CD14-positive monocyte (primary cell): ENCODE measurements at regions not wholly inside any gene's neighbourhood (a gene's known extent, or its start where the extent isn't known, plus 50 kb on each side); places are given as distances from the start of the nearest gene placed in this dataset.

ENCODE experiments used
- DNase-seq, 3 donors: peaks; one replicate each; pipeline ENCODE4 v3.0.0-alpha.2; 2011 to 2022
- H2AFZ ChIP-seq: 2 replicates; pipeline ENCODE4 v1.6.0; 2012; ENCODE audit warnings: mild to moderate bottlenecking, low read depth, low read length, inconsistent platforms; ENCODE audit not compliant: insufficient read depth, poor library complexity, severe bottlenecking
- H3K27ac ChIP-seq, 2 donors: 1 replicate in 1 of 2; 2 replicates in 1 of 2; pipeline ENCODE4 v1.5.1; 2012 to 2013; ENCODE audit warnings: low read length in 2 of 2, control low read depth in 1 of 2, inconsistent platforms in 1 of 2, low read depth in 1 of 2, mild to moderate bottlenecking in 1 of 2
- H3K27me3 ChIP-seq, 2 donors: one replicate each; pipeline versions ENCODE4 v1.6.0 to v1.6.1; 2011 to 2013; ENCODE audit warnings: low read length in 2 of 2; ENCODE audit not compliant: control insufficient read depth in 2 of 2, insufficient read depth in 2 of 2
- H3K36me3 ChIP-seq, 2 donors: replicated peaks in 1 of 2; 1 replicate in 1 of 2; 2 replicates in 1 of 2; pipeline versions ENCODE4 v1.5.1 to v1.6.1; 2012 to 2013; ENCODE audit warnings: low read length in 2 of 2, control low read depth in 1 of 2, inconsistent platforms in 1 of 2, mild to moderate bottlenecking in 1 of 2; ENCODE audit not compliant: insufficient read depth in 2 of 2, control insufficient read depth in 1 of 2
- H3K4me1 ChIP-seq, 2 donors: 1 replicate in 1 of 2; 2 replicates in 1 of 2; pipeline versions ENCODE4 v1.5.1 to v1.6.1; 2012 to 2013; ENCODE audit warnings: low read length in 2 of 2, control low read depth in 1 of 2, inconsistent platforms in 1 of 2, mild to moderate bottlenecking in 1 of 2, moderate library complexity in 1 of 2; ENCODE audit not compliant: insufficient read depth in 2 of 2, control insufficient read depth in 1 of 2
- H3K4me2 ChIP-seq: replicated peaks from 2 replicates; pipeline ENCODE3; 2012; ENCODE audit warnings: low read length, moderate library complexity, mild to moderate bottlenecking; ENCODE audit not compliant: poor library complexity, severe bottlenecking; ENCODE audit errors: extremely low read depth
- H3K4me3 ChIP-seq, 3 experiments: fragments of 200-600 bp in 1 of 3; sonication (generic) in 1 of 3; replicated peaks in 1 of 3; 1 replicate in 2 of 3; 2 replicates in 1 of 3; pipeline ENCODE4 v1.5.1; 2011 to 2013; ENCODE audit warnings: low read length in 3 of 3, mild to moderate bottlenecking in 3 of 3, control low read depth in 2 of 3, low read depth in 2 of 3, inconsistent platforms in 1 of 3, moderate library complexity in 1 of 3
- H3K79me2 ChIP-seq: 2 replicates; pipeline ENCODE4 v1.6.0; 2012; ENCODE audit warnings: mild to moderate bottlenecking, control low read depth, inconsistent platforms, low read length, moderate library complexity; ENCODE audit not compliant: insufficient read depth
- H3K9ac ChIP-seq: 2 replicates; pipeline ENCODE4 v1.6.0; 2017; ENCODE audit warnings: low read length, mild to moderate bottlenecking; ENCODE audit not compliant: insufficient read depth, poor library complexity, severe bottlenecking
- H3K9me3 ChIP-seq, 2 donors: replicated peaks in 1 of 2; 1 replicate in 1 of 2; 2 replicates in 1 of 2; pipeline versions ENCODE4 v1.5.1 to v1.6.1; 2012 to 2013; ENCODE audit warnings: low read length in 2 of 2, control low read depth in 1 of 2; ENCODE audit not compliant: control insufficient read depth in 1 of 2, insufficient read depth in 1 of 2
- H4K20me1 ChIP-seq: 2 replicates; pipeline ENCODE4 v1.6.0; 2012; ENCODE audit warnings: mild to moderate bottlenecking, low read length, control low read depth, moderate library complexity; ENCODE audit not compliant: insufficient read depth
- H3K27ac Mint-ChIP-seq, 7 donors: one replicate each; pipeline ENCODE4 v1.8.0; 2020; ENCODE audit warnings: mild to moderate bottlenecking in 7 of 7, mixed read lengths in 7 of 7, moderate library complexity in 6 of 7, inconsistent platforms in 2 of 7
- H3K27me3 Mint-ChIP-seq, 3 donors: one replicate each; pipeline ENCODE4 v1.8.0; 2021 to 2022; ENCODE audit warnings: low read depth in 3 of 3, mild to moderate bottlenecking in 3 of 3, mixed read lengths in 3 of 3, moderate library complexity in 3 of 3, inconsistent platforms in 1 of 3
- H3K36me3 Mint-ChIP-seq, 2 donors: one replicate each; pipeline ENCODE4 v1.8.0; 2020; ENCODE audit warnings: mixed read lengths in 2 of 2, inconsistent platforms in 1 of 2, mild to moderate bottlenecking in 1 of 2
- H3K4me1 Mint-ChIP-seq: one replicate; pipeline ENCODE4 v1.8.0; 2020; ENCODE audit warnings: mild to moderate bottlenecking, mixed read lengths
- H3K4me3 Mint-ChIP-seq, 2 donors: one replicate each; pipeline ENCODE4 v1.8.0; 2020; ENCODE audit warnings: mild to moderate bottlenecking in 2 of 2, mixed read lengths in 2 of 2, moderate library complexity in 1 of 2
- H3K9me3 Mint-ChIP-seq, 7 donors: one replicate each; pipeline ENCODE4 v1.8.0; 2020 to 2022; ENCODE audit warnings: mixed read lengths in 7 of 7, mild to moderate bottlenecking in 6 of 7, moderate library complexity in 6 of 7, inconsistent platforms in 2 of 7
- WGBS: methylation state at CpG from one replicate; pipeline ENCODE4 v1.1.5; 2013; ENCODE audit warnings: missing lambda C conversion rate; ENCODE audit not compliant: insufficient coverage; 5-methylcytosine and 5-hydroxymethylcytosine counted together
- intact Hi-C, 2 donors: fragments of 100-400 bp; cut with micrococcal nuclease; formaldehyde crosslinking; loops; one replicate each; pipeline versions ENCODE4 v1.15.0 to v1.15.1; 2023
- TF ChIP-seq, protein P1 (sequence below): fragments of 200-600 bp; IDR thresholded peaks from one replicate; pipeline ENCODE4 v1.8.0; 2022; ENCODE audit warnings: antibody characterized with exemption, mild to moderate bottlenecking

DNA sequence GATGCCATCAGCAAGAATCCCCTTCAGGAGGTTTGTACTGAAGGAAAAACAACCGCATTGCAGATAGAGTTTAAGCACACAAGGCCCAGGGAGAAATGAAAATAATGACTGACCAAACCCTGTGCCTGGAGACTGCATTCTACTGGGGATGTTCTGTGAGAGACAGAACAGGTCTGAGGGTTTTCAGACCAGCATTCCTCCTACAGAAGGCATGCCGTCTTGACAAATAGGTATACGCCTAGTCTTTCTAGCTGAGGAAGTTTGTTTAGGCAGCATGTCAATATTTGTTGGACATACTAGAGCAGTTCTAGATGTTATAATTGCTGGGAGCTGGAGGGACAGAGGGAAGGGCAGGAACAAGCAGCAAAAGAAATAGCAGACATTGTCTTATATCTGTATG lies 68.4 kb upstream of the SCOC start:
- Histone ChIP-seq H3K79me2 (no peaks in the 10 kb centered on the region), H3K9ac (no peak overlapping the region), H3K4me1 (no peaks in the 10 kb centered on the region), H2AFZ (no peak overlapping the region), H3K36me3 (no peaks in the 10 kb centered on the region), H3K4me3 (no peak overlapping the region), H4K20me1 (no peaks in the 10 kb centered on the region), H3K9me3 (no peaks in the 10 kb centered on the region), H3K4me2 (no peak overlapping the region), H3K27ac (no peak overlapping the region), H3K27me3 (no peaks in the 10 kb centered on the region)
- no peaks in the 10 kb centered on the region for H3K9me3 Mint-ChIP-seq
- no peak overlapping the region for H3K27ac Mint-ChIP-seq
- no peaks in the 10 kb centered on the region for H3K36me3 Mint-ChIP-seq
- TF ChIP-seq, protein P1, sequence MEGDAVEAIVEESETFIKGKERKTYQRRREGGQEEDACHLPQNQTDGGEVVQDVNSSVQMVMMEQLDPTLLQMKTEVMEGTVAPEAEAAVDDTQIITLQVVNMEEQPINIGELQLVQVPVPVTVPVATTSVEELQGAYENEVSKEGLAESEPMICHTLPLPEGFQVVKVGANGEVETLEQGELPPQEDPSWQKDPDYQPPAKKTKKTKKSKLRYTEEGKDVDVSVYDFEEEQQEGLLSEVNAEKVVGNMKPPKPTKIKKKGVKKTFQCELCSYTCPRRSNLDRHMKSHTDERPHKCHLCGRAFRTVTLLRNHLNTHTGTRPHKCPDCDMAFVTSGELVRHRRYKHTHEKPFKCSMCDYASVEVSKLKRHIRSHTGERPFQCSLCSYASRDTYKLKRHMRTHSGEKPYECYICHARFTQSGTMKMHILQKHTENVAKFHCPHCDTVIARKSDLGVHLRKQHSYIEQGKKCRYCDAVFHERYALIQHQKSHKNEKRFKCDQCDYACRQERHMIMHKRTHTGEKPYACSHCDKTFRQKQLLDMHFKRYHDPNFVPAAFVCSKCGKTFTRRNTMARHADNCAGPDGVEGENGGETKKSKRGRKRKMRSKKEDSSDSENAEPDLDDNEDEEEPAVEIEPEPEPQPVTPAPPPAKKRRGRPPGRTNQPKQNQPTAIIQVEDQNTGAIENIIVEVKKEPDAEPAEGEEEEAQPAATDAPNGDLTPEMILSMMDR: no peak
- H3K27me3 Mint-ChIP-seq: peaks cover 0 to 5% (median 3%) of the 10 kb centered on the region in 3 donors
- H3K4me3 Mint-ChIP-seq: no peak overlapping the region
- peaks cover 10% of the 10 kb centered on the region for H3K4me1 Mint-ChIP-seq
- intact Hi-C loops: no loop called here
- 100% methylated on average over 1 of the region's 3 CpGs for WGBS
- no peak for DNase-seq

DNA sequence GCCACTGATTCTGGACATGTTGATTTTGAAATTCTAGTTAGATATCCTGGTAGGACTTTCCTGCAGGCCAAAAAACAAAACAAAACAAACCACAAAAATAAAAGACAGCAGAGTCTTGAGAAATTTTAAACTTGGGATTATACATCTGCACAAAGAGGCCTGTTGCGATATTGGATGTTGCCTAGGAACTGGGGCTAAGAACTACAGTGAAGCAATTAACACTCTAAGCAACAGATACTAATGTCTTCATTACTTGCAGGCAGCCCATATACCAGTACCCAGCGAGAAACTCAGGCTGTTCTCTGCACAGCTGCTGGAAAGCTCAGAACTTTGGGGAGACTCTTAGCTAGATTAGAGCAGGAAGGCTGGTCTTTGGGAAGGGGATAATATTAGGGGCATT lies 69.1 kb upstream of the SCOC start:
- H3K9me3 ChIP-seq: no peaks in the 10 kb centered on the region
- no peaks in the 10 kb centered on the region for H3K36me3 ChIP-seq
- H3K4me1 ChIP-seq: no peaks in the 10 kb centered on the region
- Mint-ChIP-seq H3K27me3 (peaks cover 0 to 5% (median 0%) of the 10 kb centered on the region in 3 donors), H3K9me3 (no peaks in the 10 kb centered on the region), H3K27ac (no peak overlapping the region), H3K4me3 (no peak overlapping the region), H3K4me1 (peaks cover 10% of the 10 kb centered on the region), H3K36me3 (no peaks in the 10 kb centered on the region)
- intact Hi-C loops: no loop called here
- no peak overlapping the region for H3K27ac ChIP-seq
- no peaks in the 10 kb centered on the region for H4K20me1 ChIP-seq
- H3K9ac ChIP-seq: no peak overlapping the region
- H3K27me3 ChIP-seq: no peaks in the 10 kb centered on the region
- H3K4me2 ChIP-seq: no peak overlapping the region
- 80% methylated on average over 1 of the region's 2 CpGs for WGBS
- no peak overlapping the region for H3K4me3 ChIP-seq
- TF ChIP-seq, protein P1: no peak
- H2AFZ ChIP-seq: no peak overlapping the region
- H3K79me2 ChIP-seq: no peaks in the 10 kb centered on the region
- no peak for DNase-seq
